H1 (cell line): ENCODE measurements at regions not wholly inside any gene's neighbourhood (a gene's known extent, or its start where the extent isn't known, plus 50 kb on each side); places are given as distances from the start of the nearest gene placed in this dataset.
"Not testable (repeated sequence)": the region's sequence is repeated elsewhere in the genome, so short reads cannot be mapped to it uniquely, and the experiment has no call there.

Experiments
- CTCF ChIA-PET: fragments of 300-600 bp; sonication (Branson Sonifier 250); formaldehyde crosslinking; loops from one replicate; lab custom pipeline; 2021; ENCODE audit not compliant: partially characterized antibody; lab: Charles Lee
- POLR2A ChIA-PET: fragments of 300-600 bp; sonication (Branson Sonifier 250); formaldehyde crosslinking; loops from one replicate; lab custom pipeline; 2021; ENCODE audit warnings: inconsistent platforms; ENCODE audit not compliant: partially characterized antibody; lab: Charles Lee
- DNase-seq, 2 experiments: peaks; one replicate each; pipeline versions ENCODE4 v3.0.0 to v3.0.0-alpha.2; 2010 to 2022; ENCODE audit warnings: low spot score in 2 of 2, low read depth in 1 of 2, mixed read lengths in 1 of 2
- FAIRE-seq: peaks from 2 replicates; lab custom pipeline; 2011; peaks lifted over from hg19 to GRCh38; lab: Jason Lieb, UNC
- H2AFZ ChIP-seq: 2 replicates; pipeline ENCODE4 v1.8.1; 2012; ENCODE audit warnings: low read length, inconsistent platforms
- H2AK5ac ChIP-seq: 2 replicates; pipeline ENCODE4 v1.6.1; 2013; ENCODE audit warnings: low read depth, low read length
- H2BK120ac ChIP-seq: replicated peaks from 2 replicates; pipeline ENCODE3; 2013; ENCODE audit warnings: low read depth, low read length, inconsistent platforms
- H2BK12ac ChIP-seq: 2 replicates; pipeline ENCODE4 v1.6.1; 2013; ENCODE audit warnings: low read depth, low read length
- H2BK15ac ChIP-seq: 2 replicates; pipeline ENCODE4 v1.6.1; 2013; ENCODE audit warnings: low read length
- H2BK20ac ChIP-seq: 2 replicates; pipeline ENCODE4 v1.6.1; 2013; ENCODE audit warnings: low read length
- H2BK5ac ChIP-seq: 2 replicates; pipeline ENCODE4 v1.6.1; 2013; ENCODE audit warnings: low read depth, low read length
- H3K14ac ChIP-seq: 2 replicates; pipeline ENCODE4 v1.6.1; 2013; ENCODE audit warnings: inconsistent platforms; ENCODE audit not compliant: insufficient read length
- H3K18ac ChIP-seq: 2 replicates; pipeline ENCODE4 v1.6.1; 2013; ENCODE audit warnings: low read length; ENCODE audit errors: extremely low read depth
- H3K23ac ChIP-seq: 2 replicates; pipeline ENCODE4 v1.6.1; 2013; ENCODE audit warnings: inconsistent platforms; ENCODE audit not compliant: insufficient read length
- H3K23me2 ChIP-seq: 2 replicates; pipeline ENCODE4 v1.6.1; 2013; ENCODE audit warnings: low read depth, low read length
- H3K27ac ChIP-seq: 2 replicates; pipeline ENCODE4 v1.6.1; 2011; ENCODE audit warnings: low read depth, low read length, inconsistent platforms
- H3K27me3 ChIP-seq, 4 experiments: replicated peaks in 1 of 4; 1 replicate in 1 of 4; 2 replicates in 3 of 4; pipeline versions ENCODE4 v1.6.1 to v1.8.1; 2011 to 2013; ENCODE audit warnings: low read length in 3 of 4, mild to moderate bottlenecking in 3 of 4, inconsistent platforms in 2 of 4, mixed read lengths in 2 of 4, moderate library complexity in 1 of 4; ENCODE audit not compliant: control insufficient read depth in 3 of 4, insufficient read depth in 3 of 4; ENCODE audit errors: extremely low read depth in 1 of 4
- H3K36me3 ChIP-seq, 4 experiments: 2 replicates each; pipeline versions ENCODE4 v1.6.1 to v1.8.1; 2011 to 2013; ENCODE audit warnings: mild to moderate bottlenecking in 4 of 4, low read length in 3 of 4, moderate library complexity in 2 of 4, control low read depth in 1 of 4, inconsistent platforms in 1 of 4; ENCODE audit not compliant: insufficient read depth in 4 of 4, control insufficient read depth in 2 of 4
- H3K4ac ChIP-seq: replicated peaks from 2 replicates; pipeline ENCODE3; 2013; ENCODE audit warnings: low read length, low read depth, mixed read lengths, inconsistent platforms; ENCODE audit not compliant: insufficient read length
- H3K4me1 ChIP-seq, 4 experiments: replicated peaks in 1 of 4; 1 replicate in 1 of 4; 2 replicates in 3 of 4; pipeline versions ENCODE4 v1.6.1 to v1.8.1; 2011 to 2013; ENCODE audit warnings: low read length in 3 of 4, inconsistent platforms in 2 of 4, mixed read lengths in 1 of 4; ENCODE audit not compliant: insufficient read depth in 4 of 4, control insufficient read depth in 3 of 4
- H3K4me2 ChIP-seq, 2 experiments: 2 replicates each; pipeline versions ENCODE4 v1.6.1 to v1.8.1; 2011 to 2013; ENCODE audit warnings: low read depth in 2 of 2, low read length in 2 of 2, control low read depth in 1 of 2, inconsistent platforms in 1 of 2, mild to moderate bottlenecking in 1 of 2; ENCODE audit not compliant: insufficient read depth in 1 of 2
- H3K4me3 ChIP-seq, 4 experiments: fragments of 200-600, 300-600 bp in 1 of 4; sonication (generic), shearing (Covaris generic), sonication (Bioruptor Twin) in 1 of 4; 2 replicates each; pipeline versions ENCODE4 v1.5.1 to v1.8.1; 2011 to 2016; ENCODE audit warnings: low read length in 4 of 4, low read depth in 3 of 4, control low read depth in 2 of 4, inconsistent platforms in 2 of 4, mild to moderate bottlenecking in 2 of 4, mixed read lengths in 1 of 4, moderate library complexity in 1 of 4; ENCODE audit not compliant: insufficient read depth in 2 of 4; ENCODE audit errors: extremely low read depth in 1 of 4
- H3K56ac ChIP-seq: replicated peaks from 2 replicates; pipeline ENCODE3; 2013; ENCODE audit warnings: low read depth, mild to moderate bottlenecking, mixed read lengths, low read length, inconsistent platforms; ENCODE audit not compliant: insufficient read length
- H3K79me1 ChIP-seq: 2 replicates; pipeline ENCODE4 v1.6.1; 2013; ENCODE audit warnings: low read depth, low read length, control low read depth
- H3K79me2 ChIP-seq, 2 experiments: 2 replicates each; pipeline versions ENCODE4 v1.6.1 to v1.8.1; 2012 to 2013; ENCODE audit warnings: low read length in 2 of 2, mild to moderate bottlenecking in 2 of 2, inconsistent platforms in 1 of 2; ENCODE audit not compliant: insufficient read depth in 2 of 2, control insufficient read depth in 1 of 2
- H3K9ac ChIP-seq, 4 experiments: replicated peaks in 1 of 4; 1 replicate in 1 of 4; 2 replicates in 3 of 4; pipeline versions ENCODE4 v1.6.1 to v1.8.1; 2011 to 2013; ENCODE audit warnings: low read depth in 3 of 4, low read length in 3 of 4, control low read depth in 2 of 4, mild to moderate bottlenecking in 2 of 4, moderate library complexity in 2 of 4, inconsistent platforms in 1 of 4; ENCODE audit errors: extremely low read depth in 1 of 4
- H3K9me3 ChIP-seq, 2 experiments: 2 replicates each; pipeline versions ENCODE4 v1.6.1 to v1.8.1; 2012 to 2013; ENCODE audit warnings: mild to moderate bottlenecking in 2 of 2, moderate library complexity in 2 of 2, control low read depth in 1 of 2, inconsistent platforms in 1 of 2, low read depth in 1 of 2, low read length in 1 of 2, mixed read lengths in 1 of 2; ENCODE audit not compliant: insufficient read depth in 2 of 2
- H4K20me1 ChIP-seq, 2 experiments: replicated peaks in 1 of 2; 2 replicates each; pipeline versions ENCODE3 to v1.8.1; 2011 to 2013; ENCODE audit warnings: inconsistent platforms in 2 of 2, low read length in 2 of 2, mild to moderate bottlenecking in 1 of 2; ENCODE audit not compliant: insufficient read depth in 2 of 2, control insufficient read depth in 1 of 2
- H4K5ac ChIP-seq: 2 replicates; pipeline ENCODE4 v1.6.1; 2013; ENCODE audit warnings: low read length, low read depth, mixed read lengths, inconsistent platforms; ENCODE audit not compliant: insufficient read length
- H4K8ac ChIP-seq: 2 replicates; pipeline ENCODE4 v1.8.0; 2013; ENCODE audit warnings: mild to moderate bottlenecking, moderate library complexity, low read length, inconsistent platforms; ENCODE audit not compliant: insufficient read depth; ENCODE audit errors: extremely low read depth
- H4K91ac ChIP-seq: replicated peaks from 2 replicates; pipeline ENCODE3; 2013; ENCODE audit warnings: low read length, mixed read lengths, inconsistent platforms; ENCODE audit not compliant: insufficient read length
- WGBS, 2 experiments: shearing (Covaris generic) in 1 of 2; methylation state at CpG; one replicate each; pipeline versions ENCODE4 v1.1.6 to v1.1.7; 2013 to 2015; ENCODE audit warnings: low lambda C conversion rate in 2 of 2, mixed read lengths in 2 of 2, inconsistent platforms in 1 of 2, low coverage in 1 of 2, missing lambda C conversion rate in 1 of 2; ENCODE audit not compliant: insufficient replicate concordance in 2 of 2, insufficient coverage in 1 of 2, insufficient read length in 1 of 2; ENCODE audit errors: extremely low coverage in 1 of 2, missing lambda C conversion rate in 1 of 2; 5-methylcytosine and 5-hydroxymethylcytosine counted together

DNA sequence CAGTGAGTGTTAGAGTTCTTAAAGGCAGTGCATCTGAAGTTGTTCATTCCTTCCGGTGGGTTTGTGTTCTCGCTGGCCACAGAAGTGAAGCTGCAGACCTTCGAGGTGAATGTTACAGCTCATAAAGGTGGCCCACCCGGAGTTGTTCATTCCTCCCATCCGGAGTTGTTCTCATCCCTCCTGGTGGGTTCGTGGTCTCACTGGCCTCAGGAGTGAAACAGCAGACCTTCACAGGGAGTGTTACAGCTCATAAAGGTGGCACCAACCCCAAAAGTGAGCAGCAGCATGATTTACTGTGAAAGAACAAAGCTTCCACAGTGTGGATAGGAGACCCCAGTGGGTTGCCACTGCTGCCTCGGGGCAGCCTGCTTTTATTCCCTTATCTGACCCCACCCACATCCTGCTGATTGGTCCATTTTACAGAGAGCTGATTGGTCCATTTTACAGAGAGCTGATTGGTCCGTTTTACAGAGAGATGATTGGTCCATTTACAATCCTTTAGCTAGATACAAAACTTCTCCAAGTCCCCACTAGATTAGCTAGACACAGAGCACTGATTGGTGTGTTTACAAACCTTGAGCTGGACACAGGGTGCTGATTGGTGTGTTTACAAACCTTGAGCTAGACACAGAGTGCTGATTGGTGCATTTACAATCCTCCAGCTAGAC is 57.6 kb upstream of the ATP12A start:
- H3K9me3 ChIP-seq, H3K18ac ChIP-seq, H2BK20ac ChIP-seq, H2BK15ac ChIP-seq, H3K27me3 ChIP-seq, H4K20me1 ChIP-seq, H4K91ac ChIP-seq, FAIRE-seq, H3K14ac ChIP-seq, H3K36me3 ChIP-seq, H3K23me2 ChIP-seq, H2BK5ac ChIP-seq, H3K56ac ChIP-seq, H3K4me3 ChIP-seq, H3K4ac ChIP-seq, H3K9ac ChIP-seq, H3K23ac ChIP-seq, H3K79me1 ChIP-seq, H3K4me1 ChIP-seq, DNase-seq, H3K79me2 ChIP-seq, POLR2A ChIA-PET, H4K5ac ChIP-seq, H3K27ac ChIP-seq, H2BK12ac ChIP-seq, H3K4me2 ChIP-seq, H2BK120ac ChIP-seq, H4K8ac ChIP-seq, H2AFZ ChIP-seq: not testable (repeated sequence)
- H2AK5ac ChIP-seq, result 0 out of 2 replicates have a peak overlapping the region, but pooled peaks have one; percentile 24
- 97% methylated on average over 8 of the region's 8 CpGs; no CpG with 5 or more reads in 1 of the 2 experiments for WGBS, 2 experiments
- CTCF ChIA-PET, result interaction anchor here (0.6 to 10.8 kb wide), 7 partner anchors 12 to 118 kb away, joined by 3 to 141 read pairs (median 3); no protein-coding TSS in a partner anchor
